Sigmoid colon (tissue), 4 donors: ENCODE measurements at regions not wholly inside any gene's neighbourhood (a gene's known extent, or its start where the extent isn't known, plus 50 kb on each side); places are given as distances from the start of the nearest gene placed in this dataset.

Experiments used
- EP300 ChIP-seq, 4 donors: sonication (generic); formaldehyde crosslinking; IDR thresholded peaks; one replicate each; pipeline ENCODE4 v1.6.1; 2017; ENCODE audit warnings: antibody characterized with exemption in 4 of 4
- POLR2A ChIP-seq, 2 donors: fragments of 450-650 bp; IDR thresholded peaks; one replicate each; pipeline ENCODE4 v1.6.1; 2016; ENCODE audit warnings: antibody characterized with exemption in 2 of 2, mild to moderate bottlenecking in 2 of 2, moderate library complexity in 2 of 2
- POLR2AphosphoS5 ChIP-seq, 4 donors: sonication (generic); formaldehyde crosslinking; IDR thresholded peaks; one replicate each; pipeline ENCODE4 v1.6.1; 2017; ENCODE audit warnings: antibody characterized with exemption in 4 of 4
- TF ChIP-seq, protein P1 (sequence below), 4 experiments: fragments of 450-650 bp in 3 of 4; fragments of 200-600 bp in 1 of 4; IDR thresholded peaks; one replicate each; pipeline ENCODE4 v1.5.1; 2016 to 2019; ENCODE audit warnings: antibody characterized with exemption in 4 of 4, mild to moderate bottlenecking in 3 of 4, moderate library complexity in 2 of 4

DNA sequence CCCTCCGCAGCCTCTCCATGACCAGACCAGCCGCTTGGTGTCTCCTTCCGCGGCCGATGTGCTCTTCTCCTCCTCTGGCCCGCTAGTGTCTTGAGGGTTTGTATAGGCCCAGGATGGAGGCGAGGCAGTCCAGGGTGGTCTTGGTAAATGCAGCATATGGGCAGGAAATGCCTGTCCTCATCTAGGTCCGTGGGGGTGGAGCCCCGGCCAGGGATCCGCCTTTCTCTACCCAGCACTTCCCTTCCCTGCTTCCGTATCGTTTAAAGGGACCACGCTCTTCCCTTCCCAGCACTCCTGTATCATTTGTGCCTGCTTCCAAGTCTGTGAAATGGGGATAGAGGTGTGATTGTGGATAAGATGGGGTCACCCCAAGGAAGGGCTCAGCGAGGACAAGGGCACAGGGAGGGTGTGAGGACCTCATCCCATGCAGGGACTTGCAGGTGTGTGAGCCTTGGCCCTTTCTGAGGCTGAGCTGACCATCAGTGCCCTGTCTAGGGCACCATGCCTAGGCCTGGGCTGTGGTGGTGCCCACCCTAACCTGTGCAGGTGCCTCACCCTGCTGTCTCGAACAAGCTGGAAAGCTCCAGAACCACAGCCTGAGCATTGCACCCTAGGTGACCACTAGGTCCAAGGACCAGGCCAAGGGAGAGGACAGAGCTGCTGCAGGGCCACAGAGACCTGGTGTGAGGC, 326.8 kb upstream of the RTL1 start:
- TF ChIP-seq POLR2A (IDR thresholded peaks at IDR 0.05) (no peak), EP300 (IDR thresholded peaks at IDR 0.05) (no peak), POLR2AphosphoS5 (IDR thresholded peaks at IDR 0.05) (no peak)
- TF ChIP-seq, protein P1, sequence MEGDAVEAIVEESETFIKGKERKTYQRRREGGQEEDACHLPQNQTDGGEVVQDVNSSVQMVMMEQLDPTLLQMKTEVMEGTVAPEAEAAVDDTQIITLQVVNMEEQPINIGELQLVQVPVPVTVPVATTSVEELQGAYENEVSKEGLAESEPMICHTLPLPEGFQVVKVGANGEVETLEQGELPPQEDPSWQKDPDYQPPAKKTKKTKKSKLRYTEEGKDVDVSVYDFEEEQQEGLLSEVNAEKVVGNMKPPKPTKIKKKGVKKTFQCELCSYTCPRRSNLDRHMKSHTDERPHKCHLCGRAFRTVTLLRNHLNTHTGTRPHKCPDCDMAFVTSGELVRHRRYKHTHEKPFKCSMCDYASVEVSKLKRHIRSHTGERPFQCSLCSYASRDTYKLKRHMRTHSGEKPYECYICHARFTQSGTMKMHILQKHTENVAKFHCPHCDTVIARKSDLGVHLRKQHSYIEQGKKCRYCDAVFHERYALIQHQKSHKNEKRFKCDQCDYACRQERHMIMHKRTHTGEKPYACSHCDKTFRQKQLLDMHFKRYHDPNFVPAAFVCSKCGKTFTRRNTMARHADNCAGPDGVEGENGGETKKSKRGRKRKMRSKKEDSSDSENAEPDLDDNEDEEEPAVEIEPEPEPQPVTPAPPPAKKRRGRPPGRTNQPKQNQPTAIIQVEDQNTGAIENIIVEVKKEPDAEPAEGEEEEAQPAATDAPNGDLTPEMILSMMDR (IDR thresholded peaks at IDR 0.05), result no peak
